ENCODE measurements at regions not wholly inside any gene's neighbourhood (a gene's known extent, or its start where the extent isn't known, plus 50 kb on each side); places are given as distances from the start of the nearest gene placed in this dataset.

- TF ChIP-seq YY1 (IDR thresholded peaks at IDR 0.05; ENCODE audit: insufficient read depth, insufficient read length) (no peak), ZNF274 (IDR thresholded peaks at IDR 0.05; ENCODE audit: low read depth, low read length) (no peak)
These were observed 154.1 kb upstream of the ZSWIM2 start for GRCh38 chr2:187003038-187003554.

All from NT2/D1 (cell line).